ENCODE measurements at regions not wholly inside any gene's neighbourhood (a gene's known extent, or its start where the extent isn't known, plus 50 kb on each side); places are given as distances from the start of the nearest gene placed in this dataset.

GRCh38 chr7:153398789-153399553 is 639.4 kb downstream of the ACTR3B start:
- TF ChIP-seq EZH2 (IDR thresholded peaks at IDR 0.05; ENCODE audit: borderline replicate concordance, low read depth, low read length, poor library complexity, severe bottlenecking) (no peak), CTCF (conservative IDR thresholded peaks at IDR 0.05; ENCODE audit: low read depth, low read length) (no peak)
- intact Hi-C loops (cut with micrococcal nuclease; ENCODE audit: unreplicated experiment), result no loop called here
- POLR2A ChIA-PET (ENCODE audit: low non-redundant PET), result no interaction called here
- Histone ChIP-seq H3K9me3 (ENCODE audit: low read depth, low read length, poor library complexity, severe bottlenecking) (peaks cover 13% of the 10 kb centered on the region), H3K27me3 (replicated peaks; ENCODE audit: insufficient read depth, low read depth, low read length, poor library complexity) (no peaks in the 10 kb centered on the region), H3K4me1 (ENCODE audit: insufficient read depth, low read length, poor library complexity, severe bottlenecking) (no peaks in the 10 kb centered on the region), H3K4me3 (ENCODE audit: low read depth, low read length, poor library complexity, severe bottlenecking) (no peak overlapping the region), H3K27ac (ENCODE audit: low read depth, low read length, poor library complexity, severe bottlenecking) (no peak overlapping the region), H3K36me3 (ENCODE audit: insufficient read depth, low read length, poor library complexity, severe bottlenecking) (no peaks in the 10 kb centered on the region)
- CTCF ChIA-PET, result no interaction called here
- no TSS peak for BruUV-seq (replicated peaks)
- no peak for DNase-seq (ENCODE audit: low spot score)

- no peak for DNase-seq (ENCODE audit: low spot score)
Observed at GRCh38 chr7:153399554-153399940, 640.0 kb downstream of the ACTR3B start.

GRCh38 chr7:153400735-153401593 is 641.4 kb downstream of the ACTR3B start:
- Histone ChIP-seq H3K4me3 (ENCODE audit: low read depth, low read length, poor library complexity, severe bottlenecking) (no peak overlapping the region), H3K9me3 (ENCODE audit: low read depth, low read length, poor library complexity, severe bottlenecking) (no peaks in the 10 kb centered on the region), H3K4me1 (ENCODE audit: insufficient read depth, low read length, poor library complexity, severe bottlenecking) (no peaks in the 10 kb centered on the region), H3K27ac (ENCODE audit: low read depth, low read length, poor library complexity, severe bottlenecking) (no peak overlapping the region), H3K27me3 (replicated peaks; ENCODE audit: insufficient read depth, low read depth, low read length, poor library complexity) (no peaks in the 10 kb centered on the region), H3K36me3 (ENCODE audit: insufficient read depth, low read length, poor library complexity, severe bottlenecking) (no peaks in the 10 kb centered on the region)
- intact Hi-C loops (cut with micrococcal nuclease; ENCODE audit: unreplicated experiment), result no loop called here
- BruUV-seq (replicated peaks), result no TSS peak
- TF ChIP-seq CTCF (conservative IDR thresholded peaks at IDR 0.05; ENCODE audit: low read depth, low read length) (no peak), EZH2 (IDR thresholded peaks at IDR 0.05; ENCODE audit: borderline replicate concordance, low read depth, low read length, poor library complexity, severe bottlenecking) (no peak)
- CTCF ChIA-PET, result no interaction called here
- no peak for DNase-seq (ENCODE audit: low spot score)
- POLR2A ChIA-PET (ENCODE audit: low non-redundant PET), result no interaction called here

More at GRCh38 chr7:153399554-153399940, 640.0 kb downstream of the ACTR3B start:
- CTCF ChIA-PET, result no interaction called here
- Histone ChIP-seq H3K27ac (ENCODE audit: low read depth, low read length, poor library complexity, severe bottlenecking) (no peak overlapping the region), H3K4me1 (ENCODE audit: insufficient read depth, low read length, poor library complexity, severe bottlenecking) (no peaks in the 10 kb centered on the region), H3K4me3 (ENCODE audit: low read depth, low read length, poor library complexity, severe bottlenecking) (no peak overlapping the region), H3K9me3 (ENCODE audit: low read depth, low read length, poor library complexity, severe bottlenecking) (peaks cover 7% of the 10 kb centered on the region), H3K36me3 (ENCODE audit: insufficient read depth, low read length, poor library complexity, severe bottlenecking) (no peaks in the 10 kb centered on the region), H3K27me3 (replicated peaks; ENCODE audit: insufficient read depth, low read depth, low read length, poor library complexity) (no peaks in the 10 kb centered on the region)
- no TSS peak for BruUV-seq (replicated peaks)
- TF ChIP-seq EZH2 (IDR thresholded peaks at IDR 0.05; ENCODE audit: borderline replicate concordance, low read depth, low read length, poor library complexity, severe bottlenecking) (no peak), CTCF (conservative IDR thresholded peaks at IDR 0.05; ENCODE audit: low read depth, low read length) (no peak)
- intact Hi-C loops (cut with micrococcal nuclease; ENCODE audit: unreplicated experiment), result no loop called here
- POLR2A ChIA-PET (ENCODE audit: low non-redundant PET), result no interaction called here

All from A673 (cell line).